H1 (cell line): ENCODE measurements at regions not wholly inside any gene's neighbourhood (a gene's known extent, or its start where the extent isn't known, plus 50 kb on each side); places are given as distances from the start of the nearest gene placed in this dataset.

Source experiments
- MAFK ChIP-seq: IDR thresholded peaks from 2 replicates; pipeline ENCODE4 v1.6.1; 2012; ENCODE audit warnings: low read depth, mild to moderate bottlenecking, improper control_type of control experiment, low read length

- TF ChIP-seq MAFK = no peak
- TF ChIP-seq, all 59 proteins: peak for 0
Observed at GRCh38 chr1:165069829-165070228, 286.7 kb downstream of the LMX1A start (continued).
